CD14-positive monocyte (primary cell): ENCODE measurements at regions not wholly inside any gene's neighbourhood (a gene's known extent, or its start where the extent isn't known, plus 50 kb on each side); places are given as distances from the start of the nearest gene placed in this dataset.
A peak's percentile ranks its signal among the peaks of the same experiment; 100 is the strongest.

Source experiments
- DNase-seq, 3 donors: peaks; one replicate each; pipeline ENCODE4 v3.0.0-alpha.2; 2011 to 2022
- H2AFZ ChIP-seq: 2 replicates; pipeline ENCODE4 v1.6.0; 2012; ENCODE audit warnings: mild to moderate bottlenecking, low read depth, low read length, inconsistent platforms; ENCODE audit not compliant: insufficient read depth, poor library complexity, severe bottlenecking
- H3K27ac ChIP-seq, 2 donors: 1 replicate in 1 of 2; 2 replicates in 1 of 2; pipeline ENCODE4 v1.5.1; 2012 to 2013; ENCODE audit warnings: low read length in 2 of 2, control low read depth in 1 of 2, inconsistent platforms in 1 of 2, low read depth in 1 of 2, mild to moderate bottlenecking in 1 of 2
- H3K27me3 ChIP-seq, 2 donors: one replicate each; pipeline versions ENCODE4 v1.6.0 to v1.6.1; 2011 to 2013; ENCODE audit warnings: low read length in 2 of 2; ENCODE audit not compliant: control insufficient read depth in 2 of 2, insufficient read depth in 2 of 2
- H3K36me3 ChIP-seq, 2 donors: replicated peaks in 1 of 2; 1 replicate in 1 of 2; 2 replicates in 1 of 2; pipeline versions ENCODE4 v1.5.1 to v1.6.1; 2012 to 2013; ENCODE audit warnings: low read length in 2 of 2, control low read depth in 1 of 2, inconsistent platforms in 1 of 2, mild to moderate bottlenecking in 1 of 2; ENCODE audit not compliant: insufficient read depth in 2 of 2, control insufficient read depth in 1 of 2
- H3K4me1 ChIP-seq, 2 donors: 1 replicate in 1 of 2; 2 replicates in 1 of 2; pipeline versions ENCODE4 v1.5.1 to v1.6.1; 2012 to 2013; ENCODE audit warnings: low read length in 2 of 2, control low read depth in 1 of 2, inconsistent platforms in 1 of 2, mild to moderate bottlenecking in 1 of 2, moderate library complexity in 1 of 2; ENCODE audit not compliant: insufficient read depth in 2 of 2, control insufficient read depth in 1 of 2
- H3K4me2 ChIP-seq: replicated peaks from 2 replicates; pipeline ENCODE3; 2012; ENCODE audit warnings: low read length, moderate library complexity, mild to moderate bottlenecking; ENCODE audit not compliant: poor library complexity, severe bottlenecking; ENCODE audit errors: extremely low read depth
- H3K4me3 ChIP-seq, 3 experiments: fragments of 200-600 bp in 1 of 3; sonication (generic) in 1 of 3; replicated peaks in 1 of 3; 1 replicate in 2 of 3; 2 replicates in 1 of 3; pipeline ENCODE4 v1.5.1; 2011 to 2013; ENCODE audit warnings: low read length in 3 of 3, mild to moderate bottlenecking in 3 of 3, control low read depth in 2 of 3, low read depth in 2 of 3, inconsistent platforms in 1 of 3, moderate library complexity in 1 of 3
- H3K79me2 ChIP-seq: 2 replicates; pipeline ENCODE4 v1.6.0; 2012; ENCODE audit warnings: mild to moderate bottlenecking, control low read depth, inconsistent platforms, low read length, moderate library complexity; ENCODE audit not compliant: insufficient read depth
- H3K9ac ChIP-seq: 2 replicates; pipeline ENCODE4 v1.6.0; 2017; ENCODE audit warnings: low read length, mild to moderate bottlenecking; ENCODE audit not compliant: insufficient read depth, poor library complexity, severe bottlenecking
- H3K9me3 ChIP-seq, 2 donors: replicated peaks in 1 of 2; 1 replicate in 1 of 2; 2 replicates in 1 of 2; pipeline versions ENCODE4 v1.5.1 to v1.6.1; 2012 to 2013; ENCODE audit warnings: low read length in 2 of 2, control low read depth in 1 of 2; ENCODE audit not compliant: control insufficient read depth in 1 of 2, insufficient read depth in 1 of 2
- H4K20me1 ChIP-seq: 2 replicates; pipeline ENCODE4 v1.6.0; 2012; ENCODE audit warnings: mild to moderate bottlenecking, low read length, control low read depth, moderate library complexity; ENCODE audit not compliant: insufficient read depth
- H3K27ac Mint-ChIP-seq, 7 donors: one replicate each; pipeline ENCODE4 v1.8.0; 2020; ENCODE audit warnings: mild to moderate bottlenecking in 7 of 7, mixed read lengths in 7 of 7, moderate library complexity in 6 of 7, inconsistent platforms in 2 of 7
- H3K27me3 Mint-ChIP-seq, 3 donors: one replicate each; pipeline ENCODE4 v1.8.0; 2021 to 2022; ENCODE audit warnings: low read depth in 3 of 3, mild to moderate bottlenecking in 3 of 3, mixed read lengths in 3 of 3, moderate library complexity in 3 of 3, inconsistent platforms in 1 of 3
- H3K36me3 Mint-ChIP-seq, 2 donors: one replicate each; pipeline ENCODE4 v1.8.0; 2020; ENCODE audit warnings: mixed read lengths in 2 of 2, inconsistent platforms in 1 of 2, mild to moderate bottlenecking in 1 of 2
- H3K4me1 Mint-ChIP-seq: one replicate; pipeline ENCODE4 v1.8.0; 2020; ENCODE audit warnings: mild to moderate bottlenecking, mixed read lengths
- H3K4me3 Mint-ChIP-seq, 2 donors: one replicate each; pipeline ENCODE4 v1.8.0; 2020; ENCODE audit warnings: mild to moderate bottlenecking in 2 of 2, mixed read lengths in 2 of 2, moderate library complexity in 1 of 2
- H3K9me3 Mint-ChIP-seq, 7 donors: one replicate each; pipeline ENCODE4 v1.8.0; 2020 to 2022; ENCODE audit warnings: mixed read lengths in 7 of 7, mild to moderate bottlenecking in 6 of 7, moderate library complexity in 6 of 7, inconsistent platforms in 2 of 7
- CTCF ChIP-seq: fragments of 200-600 bp; IDR thresholded peaks from one replicate; pipeline ENCODE4 v1.8.0; 2022; ENCODE audit warnings: antibody characterized with exemption, mild to moderate bottlenecking
- WGBS: methylation state at CpG from one replicate; pipeline ENCODE4 v1.1.5; 2013; ENCODE audit warnings: missing lambda C conversion rate; ENCODE audit not compliant: insufficient coverage; 5-methylcytosine and 5-hydroxymethylcytosine counted together
- intact Hi-C, 2 donors: fragments of 100-400 bp; cut with micrococcal nuclease; formaldehyde crosslinking; loops; one replicate each; pipeline versions ENCODE4 v1.15.0 to v1.15.1; 2023

- DNase-seq = peak; percentile 24 to 50 (median 40)
- peaks cover 0 to 1% (median 0%) of the 10 kb centered on the region in 7 donors for H3K9me3 Mint-ChIP-seq
- peak; percentile 66 for TF ChIP-seq CTCF
- H3K4me2 ChIP-seq = no peak overlapping the region
- H2AFZ ChIP-seq = no peak overlapping the region
- no peak overlapping the region for H3K4me3 ChIP-seq
- H3K27me3 Mint-ChIP-seq = no peaks in the 10 kb centered on the region
- no peaks in the 10 kb centered on the region for H3K27me3 ChIP-seq
- H3K9me3 ChIP-seq = no peaks in the 10 kb centered on the region
- WGBS = 33% methylated on average over 1 of the region's 3 CpGs
- H3K4me3 Mint-ChIP-seq = no peak overlapping the region
- no peak overlapping the region for H3K27ac ChIP-seq
- intact Hi-C loops = loop anchor here in 1 of 2 donors (5.0 kb wide), 1 partner anchor 485 kb away; no protein-coding TSS in a partner anchor
- peaks cover 8% of the 10 kb centered on the region for H3K4me1 Mint-ChIP-seq
- no peaks in the 10 kb centered on the region for H3K4me1 ChIP-seq
- no peak overlapping the region for H3K27ac Mint-ChIP-seq
- H3K79me2 ChIP-seq = no peaks in the 10 kb centered on the region
- H3K36me3 ChIP-seq = no peaks in the 10 kb centered on the region
- H3K9ac ChIP-seq = no peak overlapping the region
- H4K20me1 ChIP-seq = no peaks in the 10 kb centered on the region
- no peaks in the 10 kb centered on the region for H3K36me3 Mint-ChIP-seq
Measured at GRCh38 chr15:56821721-56822425, 88.6 kb upstream of the ZNF280D start.

- H3K4me3 ChIP-seq = no peak overlapping the region
- H3K36me3 Mint-ChIP-seq = no peaks in the 10 kb centered on the region
- H3K4me1 Mint-ChIP-seq = peaks cover 8% of the 10 kb centered on the region
- H2AFZ ChIP-seq = no peak overlapping the region
- no peaks in the 10 kb centered on the region for H3K79me2 ChIP-seq
- H3K36me3 ChIP-seq = no peaks in the 10 kb centered on the region
- no peaks in the 10 kb centered on the region for H3K27me3 ChIP-seq
- DNase-seq = peak; percentile 23 to 33 (median 30)
- no peak overlapping the region for H3K4me3 Mint-ChIP-seq
- H3K27ac Mint-ChIP-seq = peak overlapping the region in 3 of 7 donors; percentile 2 to 10 (median 10)
- intact Hi-C loops = loop anchor here in 1 of 2 donors (5.0 kb wide), 1 partner anchor 487 kb away; no protein-coding TSS in a partner anchor
- no peaks in the 10 kb centered on the region for H3K4me1 ChIP-seq
- no peak for TF ChIP-seq CTCF
- H3K9ac ChIP-seq = no peak overlapping the region
- peaks cover 0 to 2% (median 0%) of the 10 kb centered on the region in 7 donors for H3K9me3 Mint-ChIP-seq
- no peak overlapping the region for H3K4me2 ChIP-seq
- no peaks in the 10 kb centered on the region for H3K27me3 Mint-ChIP-seq
- no peak overlapping the region for H3K27ac ChIP-seq
- no peaks in the 10 kb centered on the region for H3K9me3 ChIP-seq
- H4K20me1 ChIP-seq = no peaks in the 10 kb centered on the region
Measured at GRCh38 chr15:56820333-56820732, 87.0 kb upstream of the ZNF280D start.
